Fibroblast of skin of right quadriceps (primary cell): ENCODE measurements at regions not wholly inside any gene's neighbourhood (a gene's known extent, or its start where the extent isn't known, plus 50 kb on each side); places are given as distances from the start of the nearest gene placed in this dataset.
"Not testable (repeated sequence)": the region's sequence is repeated elsewhere in the genome, so short reads cannot be mapped to it uniquely, and the experiment has no call there.

Source experiments
- DNase-seq: peaks from one replicate; pipeline ENCODE4 v3.0.0-alpha.2; 2013

- peak; percentile 48 for DNase-seq
These were observed 219.4 kb downstream of the TANC2 start for GRCh38 chr17:63185420-63185819.

DNA sequence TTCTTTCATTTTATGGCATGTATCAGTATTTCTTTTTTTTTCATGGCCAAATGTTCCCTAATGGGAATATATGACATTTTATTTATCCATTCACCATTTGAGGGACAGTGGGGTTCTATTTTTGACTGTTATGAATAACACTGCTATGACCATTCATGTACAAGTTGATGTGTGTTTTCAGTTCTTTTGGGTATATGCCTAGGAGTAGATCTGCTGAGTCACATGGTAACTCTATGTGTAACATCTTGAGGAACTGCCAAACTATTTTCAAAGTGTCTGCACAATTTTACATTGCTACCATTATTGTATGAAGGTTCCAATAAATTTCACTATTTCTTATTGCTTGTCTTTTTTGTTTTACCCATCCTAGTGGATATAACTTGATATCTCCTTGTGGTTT, 223.0 kb downstream of the TANC2 start:
- peak; percentile 65 for DNase-seq

- DNase-seq = peak; percentile 22
These were observed 223.9 kb downstream of the TANC2 start for GRCh38 chr17:63189930-63190329.

GRCh38 chr17:63190821-63191370, 224.9 kb downstream of the TANC2 start:
- no peak for DNase-seq

DNA sequence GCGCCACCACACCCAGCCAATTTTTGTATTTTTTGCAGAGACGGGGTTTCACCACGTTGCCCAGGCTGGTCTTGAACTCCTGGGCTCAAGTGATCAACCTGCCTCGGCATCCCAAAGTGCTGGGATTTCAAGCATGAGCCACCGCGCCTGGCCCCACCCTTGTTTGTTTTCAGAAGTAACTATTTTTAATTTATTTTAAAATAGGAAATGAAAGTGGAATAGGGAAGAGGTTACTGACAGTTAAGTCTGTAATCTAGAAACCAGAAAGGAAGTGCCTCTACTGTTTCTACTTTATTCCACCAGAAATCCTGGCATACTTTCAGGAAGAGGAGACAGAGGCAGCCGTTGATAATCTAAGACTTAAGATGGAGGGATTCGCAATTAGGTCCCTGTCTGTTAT, 225.6 kb downstream of the TANC2 start:
- DNase-seq = no peak

GRCh38 chr17:63193827-63194226, 227.8 kb downstream of the TANC2 start:
- DNase-seq = no peak

DNA sequence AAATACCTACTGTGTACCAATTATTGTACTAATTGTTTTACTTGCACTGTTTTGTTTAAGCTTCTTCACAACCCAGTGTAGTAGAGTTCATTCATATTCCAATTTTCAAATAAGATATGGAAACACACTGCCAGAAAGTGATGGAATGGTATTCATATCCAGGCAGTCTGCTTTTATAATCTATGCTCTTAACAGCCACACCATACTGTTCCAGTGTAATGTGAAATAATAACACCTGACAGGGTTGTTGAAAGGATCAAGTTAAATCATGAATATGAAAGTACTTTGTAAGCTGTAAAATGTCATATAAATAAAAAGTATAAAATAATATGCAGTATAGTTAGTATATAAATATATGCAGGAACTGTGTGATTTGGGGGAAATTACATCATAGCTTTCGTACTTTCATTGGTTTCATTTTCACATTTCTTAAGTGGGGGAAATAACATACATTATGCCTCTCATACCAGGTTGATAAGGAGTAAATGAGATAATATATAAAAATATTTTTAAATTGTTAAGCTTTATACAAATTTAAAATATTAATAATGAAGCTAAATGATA, 230.8 kb downstream of the TANC2 start:
- no peak for DNase-seq

DNA sequence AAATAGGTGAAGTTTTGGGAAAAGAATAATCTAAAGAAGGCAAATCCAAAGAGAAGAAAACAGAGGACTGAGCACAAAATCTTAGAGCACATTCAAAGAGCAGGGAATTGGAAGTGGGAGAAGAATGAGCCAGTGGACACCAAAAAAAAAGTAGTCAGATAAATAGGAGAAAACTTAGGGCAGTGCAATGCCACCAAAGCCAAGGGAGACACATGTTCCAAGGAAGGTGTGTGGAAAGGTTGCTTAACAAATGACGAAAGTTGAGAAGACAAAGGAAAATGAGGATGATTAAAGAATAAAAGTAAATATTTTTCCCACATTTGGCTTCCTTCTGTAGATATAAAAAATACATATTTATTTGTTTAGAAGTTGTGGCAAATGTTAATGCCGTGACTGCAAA, 237.6 kb downstream of the TANC2 start:
- DNase-seq = no peak

GRCh38 chr17:63221939-63222338, 224.2 kb downstream of the CYB561 start:
- DNase-seq = no peak

DNA sequence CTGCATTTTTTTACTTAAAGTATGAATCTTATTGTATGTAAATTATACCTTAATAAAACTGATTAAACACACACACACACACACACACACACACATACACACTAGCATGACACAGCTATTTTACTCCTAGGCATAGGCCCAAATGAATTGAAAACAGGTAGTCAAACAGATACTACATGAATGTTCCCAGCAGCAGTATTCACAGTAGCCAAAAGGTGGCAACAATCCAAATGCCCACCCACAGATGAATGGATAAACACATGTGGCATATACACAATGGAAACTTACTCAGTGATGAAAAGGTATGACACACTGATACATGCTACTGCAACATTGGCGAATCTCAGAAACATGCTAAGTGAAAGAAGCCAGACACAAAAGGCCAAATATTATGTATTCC, 223.5 kb downstream of the CYB561 start:
- peak; percentile 16 for DNase-seq

GRCh38 chr17:63223212-63223911, 222.7 kb downstream of the CYB561 start:
- no peak for DNase-seq

- no peak for DNase-seq
These were observed 221.5 kb downstream of the CYB561 start for GRCh38 chr17:63224644-63225043.

- DNase-seq = not testable (repeated sequence)
These were observed 219.4 kb downstream of the CYB561 start for GRCh38 chr17:63226720-63227119.

DNA sequence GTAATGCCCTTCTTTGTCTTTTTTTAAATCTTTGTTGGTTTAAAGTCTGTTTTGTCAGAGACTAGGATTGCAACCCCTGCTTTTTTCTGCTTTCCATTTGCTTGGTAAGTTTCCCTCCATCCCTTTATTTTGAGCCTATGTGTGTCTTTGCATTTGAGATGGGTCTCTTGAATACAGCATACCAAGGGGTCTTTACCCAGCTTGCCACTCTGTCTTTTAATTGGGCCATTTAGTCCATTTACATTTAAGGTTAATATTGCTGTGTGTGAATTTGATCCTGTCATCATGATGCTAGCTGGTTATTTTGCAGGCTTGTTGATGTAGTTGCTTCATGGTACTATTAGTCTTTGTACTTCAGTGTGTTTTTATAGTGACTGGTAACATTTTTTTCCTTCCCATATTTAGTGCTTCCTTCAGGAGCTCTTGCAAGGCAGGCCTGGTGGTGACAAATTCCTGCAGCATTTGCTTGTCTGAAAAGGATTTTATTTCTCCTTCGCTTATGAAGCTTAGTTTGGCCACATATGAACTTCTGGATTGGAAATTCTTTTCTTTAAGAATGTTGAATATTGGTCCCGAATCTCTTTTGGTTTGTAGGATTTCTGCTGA, 215.0 kb downstream of the CYB561 start:
- not testable (repeated sequence) for DNase-seq

DNA sequence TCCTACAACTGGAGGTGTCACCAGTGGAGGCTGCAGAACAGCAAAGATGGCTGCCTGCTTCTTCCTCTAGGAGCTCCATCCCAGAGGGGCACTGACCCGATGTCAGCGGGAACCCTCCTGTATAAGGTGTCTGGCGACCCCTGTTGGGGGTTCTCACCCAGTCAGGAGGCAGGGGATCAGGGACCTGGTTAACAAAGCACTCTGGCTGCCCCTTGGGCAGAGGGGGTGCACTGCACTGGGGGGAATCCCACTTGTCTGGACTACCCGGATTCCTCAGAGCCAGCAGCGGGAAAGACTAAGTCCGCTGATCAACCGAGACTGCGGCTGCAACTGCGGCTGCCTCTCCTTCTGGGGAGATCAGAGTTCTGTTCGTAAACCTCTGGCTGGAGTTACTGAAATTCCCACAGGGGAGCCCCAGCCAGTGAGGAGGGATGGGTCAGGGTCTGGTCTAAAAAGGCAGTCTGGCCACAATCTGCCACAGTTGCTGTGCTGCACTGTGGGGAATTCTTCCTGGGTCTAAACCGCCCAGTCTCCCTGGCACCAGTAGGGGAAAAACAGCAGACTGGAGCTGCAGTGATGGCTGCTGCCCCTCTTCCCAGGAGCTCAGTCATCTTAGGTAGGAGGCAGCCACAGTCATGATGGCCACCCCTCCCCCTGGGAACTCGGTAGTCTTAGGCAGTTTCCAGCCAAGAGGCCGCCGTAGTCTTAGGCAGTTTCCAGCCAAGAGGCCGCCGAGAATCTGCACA, 213.4 kb downstream of the CYB561 start:
- no peak for DNase-seq

- no peak for DNase-seq
These were observed 206.0 kb downstream of the CYB561 start for GRCh38 chr17:63240106-63240505.

DNA sequence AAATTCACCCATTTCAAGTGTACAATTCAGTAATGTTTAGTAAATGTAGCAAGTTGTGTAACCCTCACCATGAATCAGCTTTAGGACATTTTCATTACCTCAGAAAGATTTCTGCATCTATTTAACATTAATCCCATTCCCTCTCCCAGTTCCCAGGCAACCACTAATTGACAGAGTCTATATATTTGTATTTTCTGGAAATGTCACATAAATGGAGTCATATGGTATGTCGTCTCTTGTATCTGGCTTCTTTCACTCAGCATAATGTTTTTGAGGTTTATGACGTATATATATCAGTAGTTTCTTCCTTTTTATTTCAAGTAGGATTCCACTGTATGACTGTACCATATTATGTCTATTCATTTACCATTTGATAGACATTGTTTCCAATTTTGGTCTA, 199.8 kb downstream of the CYB561 start:
- peak; percentile 91 for DNase-seq

GRCh38 chr17:63247706-63248105, 198.4 kb downstream of the CYB561 start:
- peak; percentile 55 for DNase-seq

DNA sequence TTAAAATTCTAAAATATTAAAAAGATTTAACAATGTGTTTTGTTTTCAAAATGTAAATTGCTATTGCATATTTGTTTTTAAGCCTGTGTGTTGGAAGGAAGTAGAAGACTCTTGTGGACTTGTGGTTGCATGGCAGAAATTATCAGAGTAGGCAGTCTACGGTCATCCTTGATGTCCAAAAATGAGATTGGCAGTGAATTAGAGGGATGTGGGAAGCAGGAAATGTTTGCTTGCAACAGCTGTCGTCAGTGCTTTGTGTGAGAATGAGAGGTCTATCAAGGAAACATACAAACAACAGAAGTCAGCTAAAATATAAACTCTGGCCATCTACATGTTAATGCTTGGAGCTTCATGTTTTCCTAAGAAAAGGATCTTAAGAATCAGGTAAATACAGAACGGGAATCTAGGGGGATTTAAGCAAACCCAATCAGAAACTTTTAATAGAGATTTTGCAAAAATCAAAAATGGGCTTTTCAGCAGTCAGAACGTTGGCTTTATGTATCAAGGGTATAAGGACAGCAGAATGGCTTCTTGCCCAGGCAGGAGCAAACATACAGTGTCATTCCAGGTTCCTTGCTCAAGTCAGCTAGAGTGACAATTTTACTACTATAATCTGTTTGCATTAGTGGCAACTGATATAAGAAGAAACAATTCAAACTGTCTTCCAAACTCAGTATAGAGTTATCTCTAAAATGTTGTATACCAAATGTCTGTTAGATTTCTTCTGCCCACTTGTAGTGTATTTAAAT, 196.7 kb downstream of the CYB561 start:
- peak; percentile 7 for DNase-seq

DNA sequence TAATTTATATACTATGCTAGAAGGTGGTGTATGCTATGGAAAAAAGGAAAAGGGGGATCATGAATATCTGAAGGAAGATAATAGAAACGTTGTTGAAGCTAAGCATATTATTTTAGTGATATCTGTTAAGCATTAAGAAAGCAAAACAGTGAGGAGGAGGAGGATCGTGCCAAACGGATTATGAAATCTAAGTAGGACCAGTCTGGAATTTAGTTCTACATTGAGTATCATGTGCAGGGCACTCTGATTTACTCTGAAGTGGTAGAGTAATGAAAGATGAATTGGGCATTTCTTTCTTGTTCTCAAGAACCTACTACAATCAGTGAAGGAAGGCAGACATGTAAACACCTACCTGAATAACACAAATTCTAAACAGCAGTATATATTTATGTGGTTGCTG, 195.3 kb downstream of the CYB561 start:
- DNase-seq = no peak

DNA sequence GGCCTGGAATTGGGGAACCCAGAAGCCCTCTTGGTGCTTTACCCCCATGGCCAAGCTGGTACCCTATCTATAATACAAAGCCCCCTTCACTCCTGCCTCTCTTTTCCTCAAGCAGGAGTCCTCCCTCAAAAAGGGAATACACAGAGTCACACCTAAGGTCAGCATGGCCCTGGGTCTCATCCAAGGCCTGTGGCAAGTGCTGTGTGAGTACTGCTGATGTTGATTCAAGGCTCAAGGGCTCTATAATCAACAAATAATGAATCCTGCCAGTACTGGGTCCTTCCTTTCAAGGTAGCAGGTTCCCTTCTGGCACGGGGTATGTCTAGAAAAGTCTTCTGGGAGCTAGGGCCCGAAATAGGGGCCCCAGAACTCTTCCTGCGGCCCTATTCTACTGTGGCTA, 187.3 kb downstream of the CYB561 start:
- DNase-seq = no peak

GRCh38 chr17:63262751-63263476, 183.2 kb downstream of the CYB561 start:
- DNase-seq = no peak
